HCT116 (cell line): ENCODE measurements at regions not wholly inside any gene's neighbourhood (a gene's known extent, or its start where the extent isn't known, plus 50 kb on each side); places are given as distances from the start of the nearest gene placed in this dataset.

Source experiments
- CBX3 ChIP-seq: IDR thresholded peaks from 2 replicates; pipeline ENCODE4 v1.6.1; 2012; ENCODE audit warnings: low read depth
- CTCF ChIP-seq, 3 experiments: fragments of 200-600 bp in 1 of 3; sonication (generic) in 1 of 3; IDR thresholded peaks in 2 of 3; conservative IDR thresholded peaks in 1 of 3; 2 replicates each; pipeline ENCODE4 v1.5.1; 2012 to 2017; ENCODE audit warnings: low read depth in 2 of 3, low read length in 2 of 3, antibody characterized with exemption in 1 of 3, borderline replicate concordance in 1 of 3, control low read depth in 1 of 3, mild to moderate bottlenecking in 1 of 3, mixed read lengths in 1 of 3, mixed run types in 1 of 3, moderate library complexity in 1 of 3; ENCODE audit not compliant: insufficient read depth in 1 of 3
- POLR2A ChIP-seq: IDR thresholded peaks from 2 replicates; pipeline ENCODE4 v1.7.0; 2011; ENCODE audit warnings: borderline replicate concordance; ENCODE audit not compliant: insufficient read depth, insufficient read length; ENCODE audit errors: extremely low read depth
- REST ChIP-seq: IDR thresholded peaks from 2 replicates; pipeline ENCODE4 v1.6.1; 2012; ENCODE audit warnings: low read depth
- SRF ChIP-seq: IDR thresholded peaks from 2 replicates; pipeline ENCODE4 v1.6.1; 2012; ENCODE audit warnings: low read depth
- YY1 ChIP-seq: IDR thresholded peaks from 2 replicates; pipeline ENCODE4 v1.6.1; 2011; ENCODE audit warnings: low read length, low read depth, moderate library complexity, mild to moderate bottlenecking; ENCODE audit not compliant: insufficient replicate concordance; ENCODE audit errors: extremely low read depth

- no peak for TF ChIP-seq CTCF (IDR thresholded peaks at IDR 0.05 in 2 of 3, conservative IDR thresholded peaks at IDR 0.05 in 1 of 3; ENCODE audit: borderline replicate concordance in 1 of 3, insufficient read depth in 1 of 3, low read depth in 2 of 3, low read length in 2 of 3)
- no peak for TF ChIP-seq SRF
- no peak for TF ChIP-seq YY1
- no peak for TF ChIP-seq POLR2A
- no peak for TF ChIP-seq REST
- TF ChIP-seq CBX3 = no peak
These were observed 805.2 kb downstream of the GALR1 start for GRCh38 chr18:78054801-78055200.
